Thyroid gland (tissue), 4 donors: ENCODE measurements at regions not wholly inside any gene's neighbourhood (a gene's known extent, or its start where the extent isn't known, plus 50 kb on each side); places are given as distances from the start of the nearest gene placed in this dataset.

Experiments
- DNase-seq, 2 donors: peaks; one replicate each; pipeline ENCODE4 v3.0.0-alpha.2; 2019
- H3K27ac ChIP-seq, 3 donors: fragments of 200-600 bp; sonication (generic); 1 replicate in 2 of 3; 2 replicates in 1 of 3; pipeline ENCODE4 v1.5.1; 2016 to 2019; ENCODE audit warnings: mild to moderate bottlenecking in 1 of 3, moderate library complexity in 1 of 3
- H3K27me3 ChIP-seq: fragments of 200-600 bp; sonication (generic); one replicate; pipeline ENCODE4 v1.5.1; 2019
- H3K36me3 ChIP-seq, 2 donors: fragments of 200-600 bp; sonication (generic); one replicate each; pipeline ENCODE4 v1.5.1; 2016 to 2019
- H3K4me1 ChIP-seq, 2 donors: fragments of 200-600 bp; sonication (generic); one replicate each; pipeline ENCODE4 v1.5.1; 2017 to 2019
- H3K4me3 ChIP-seq, 3 donors: fragments of 200-600 bp; sonication (generic); replicated peaks in 1 of 3; 1 replicate in 2 of 3; 2 replicates in 1 of 3; pipeline ENCODE4 v1.5.1; 2016; ENCODE audit warnings: mild to moderate bottlenecking in 1 of 3
- H3K9me3 ChIP-seq: fragments of 200-600 bp; sonication (generic); one replicate; pipeline ENCODE4 v1.5.1; 2017
- CTCF ChIP-seq, 6 experiments: fragments of 200-600 bp in 3 of 6; fragments of 450-650 bp in 3 of 6; sonication (generic) in 3 of 6; IDR thresholded peaks; one replicate each; pipeline ENCODE4 v1.5.1; 2016 to 2019; ENCODE audit warnings: antibody characterized with exemption in 6 of 6, mild to moderate bottlenecking in 2 of 6, inconsistent platforms in 1 of 6, moderate library complexity in 1 of 6
- POLR2A ChIP-seq, 2 donors: fragments of 450-650 bp; IDR thresholded peaks; one replicate each; pipeline ENCODE4 v1.6.1; 2017; ENCODE audit warnings: antibody characterized with exemption in 2 of 2, mild to moderate bottlenecking in 2 of 2, moderate library complexity in 1 of 2
- WGBS, 2 donors: methylation state at CpG; one replicate each; pipeline ENCODE4 v1.1.5; 2017; 5-methylcytosine and 5-hydroxymethylcytosine counted together
- intact Hi-C: fragments of 100-400 bp; cut with DNase I; formaldehyde crosslinking; loops from one replicate; pipeline ENCODE4 v1.15.1; 2023

GRCh38 chr12:13890943-13891342, 90.5 kb downstream of the GRIN2B start:
- Histone ChIP-seq H3K27me3 (no peaks in the 10 kb centered on the region), H3K36me3 (no peaks in the 10 kb centered on the region), H3K9me3 (no peaks in the 10 kb centered on the region), H3K27ac (no peak overlapping the region), H3K4me3 (no peak overlapping the region), H3K4me1 (no peaks in the 10 kb centered on the region)
- WGBS, 2 donors: 70 to 96% methylated on average over 2 of the region's 2 CpGs
- DNase-seq: no peak
- intact Hi-C loops: no loop called here
- TF ChIP-seq POLR2A (IDR thresholded peaks at IDR 0.05) (no peak), CTCF (IDR thresholded peaks at IDR 0.05) (no peak)

GRCh38 chr12:13887779-13888388, 93.5 kb downstream of the GRIN2B start:
- 85 to 89% methylated on average over 8 of the region's 8 CpGs for WGBS, 2 donors
- TF ChIP-seq POLR2A (IDR thresholded peaks at IDR 0.05): no peak
- TF ChIP-seq CTCF (IDR thresholded peaks at IDR 0.05): no peak
- DNase-seq: no peak
- H3K27me3 ChIP-seq: no peaks in the 10 kb centered on the region
- no peak overlapping the region for H3K27ac ChIP-seq
- intact Hi-C loops: no loop called here
- no peak overlapping the region for H3K4me3 ChIP-seq
- H3K4me1 ChIP-seq: no peaks in the 10 kb centered on the region
- no peaks in the 10 kb centered on the region for H3K9me3 ChIP-seq
- H3K36me3 ChIP-seq: no peaks in the 10 kb centered on the region

- DNase-seq: no peak
- TF ChIP-seq POLR2A (IDR thresholded peaks at IDR 0.05) (no peak), CTCF (IDR thresholded peaks at IDR 0.05) (no peak)
- Histone ChIP-seq H3K27ac (no peak overlapping the region), H3K9me3 (no peaks in the 10 kb centered on the region), H3K4me3 (no peak overlapping the region), H3K36me3 (no peaks in the 10 kb centered on the region), H3K27me3 (no peaks in the 10 kb centered on the region), H3K4me1 (no peaks in the 10 kb centered on the region)
- 64 to 82% methylated on average over 4 of the region's 4 CpGs for WGBS, 2 donors
- intact Hi-C loops: no loop called here
Measured at GRCh38 chr12:13882176-13882575, 99.2 kb downstream of the GRIN2B start.

DNA sequence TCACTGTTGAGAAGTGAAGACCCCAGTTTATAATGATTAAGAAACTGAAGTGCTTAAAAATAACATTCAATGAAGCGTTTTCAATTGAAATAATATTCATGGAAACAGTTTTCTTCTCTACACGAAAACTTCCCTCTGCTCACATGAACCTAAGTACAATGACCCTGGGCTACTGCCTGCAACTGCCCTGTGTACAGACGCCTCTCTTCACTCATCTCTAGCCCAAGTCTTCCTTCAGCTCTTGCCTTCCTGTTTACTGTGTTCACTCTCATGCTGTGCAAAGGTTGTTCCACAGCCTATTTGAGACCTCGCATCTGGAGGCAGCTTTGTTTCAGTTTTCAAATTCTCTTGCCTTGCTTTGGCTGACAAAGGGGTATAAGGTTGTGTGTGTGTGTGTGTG, 100.8 kb downstream of the GRIN2B start:
- 67 to 71% methylated on average over 4 of the region's 4 CpGs for WGBS, 2 donors
- no peaks in the 10 kb centered on the region for H3K27me3 ChIP-seq
- intact Hi-C loops: no loop called here
- H3K27ac ChIP-seq: no peak overlapping the region
- no peak overlapping the region for H3K4me3 ChIP-seq
- no peaks in the 10 kb centered on the region for H3K4me1 ChIP-seq
- no peaks in the 10 kb centered on the region for H3K36me3 ChIP-seq
- no peaks in the 10 kb centered on the region for H3K9me3 ChIP-seq
- TF ChIP-seq CTCF (IDR thresholded peaks at IDR 0.05) (no peak), POLR2A (IDR thresholded peaks at IDR 0.05) (no peak)
- DNase-seq: no peak

GRCh38 chr12:13875744-13876143, 105.7 kb downstream of the GRIN2B start:
- no peak for DNase-seq
- H3K4me3 ChIP-seq: no peak overlapping the region
- intact Hi-C loops: no loop called here
- no peaks in the 10 kb centered on the region for H3K36me3 ChIP-seq
- no peak for TF ChIP-seq CTCF (IDR thresholded peaks at IDR 0.05)
- no peak for TF ChIP-seq POLR2A (IDR thresholded peaks at IDR 0.05)
- H3K9me3 ChIP-seq: no peaks in the 10 kb centered on the region
- WGBS, 2 donors: 87 to 88% methylated on average over 4 of the region's 4 CpGs
- H3K4me1 ChIP-seq: no peaks in the 10 kb centered on the region
- H3K27ac ChIP-seq: no peak overlapping the region
- H3K27me3 ChIP-seq: no peaks in the 10 kb centered on the region
